T1000 (cell line): ENCODE measurements at regions not wholly inside any gene's neighbourhood (a gene's known extent, or its start where the extent isn't known, plus 50 kb on each side); places are given as distances from the start of the nearest gene placed in this dataset.
"Not testable (repeated sequence)": the region's sequence is repeated elsewhere in the genome, so short reads cannot be mapped to it uniquely, and the experiment has no call there.

Source experiments
- DNase-seq: peaks from one replicate; lab custom pipeline; 2025; ENCODE audit warnings: mixed read lengths; lab: John Stamatoyannopoulos, UW

DNA sequence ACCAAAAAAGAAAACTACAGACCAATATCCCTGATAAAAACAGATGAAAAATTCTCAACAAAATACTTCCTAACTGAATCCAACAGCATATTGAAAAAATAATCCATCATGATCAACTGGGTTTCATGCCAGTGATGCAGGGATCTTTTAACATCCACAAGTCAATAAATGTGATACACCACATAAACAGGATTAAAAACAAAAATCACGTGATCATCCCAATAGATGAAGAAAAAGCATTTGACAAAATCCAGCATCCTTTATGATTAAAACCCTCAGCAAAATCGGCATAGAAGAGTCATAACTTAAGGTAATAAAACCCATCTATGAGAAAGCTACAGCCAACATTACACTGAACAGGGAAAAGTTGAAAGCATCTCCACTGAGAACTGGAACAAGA is 107.5 kb downstream of the DCLK3 start:
- DNase-seq = no peak

DNA sequence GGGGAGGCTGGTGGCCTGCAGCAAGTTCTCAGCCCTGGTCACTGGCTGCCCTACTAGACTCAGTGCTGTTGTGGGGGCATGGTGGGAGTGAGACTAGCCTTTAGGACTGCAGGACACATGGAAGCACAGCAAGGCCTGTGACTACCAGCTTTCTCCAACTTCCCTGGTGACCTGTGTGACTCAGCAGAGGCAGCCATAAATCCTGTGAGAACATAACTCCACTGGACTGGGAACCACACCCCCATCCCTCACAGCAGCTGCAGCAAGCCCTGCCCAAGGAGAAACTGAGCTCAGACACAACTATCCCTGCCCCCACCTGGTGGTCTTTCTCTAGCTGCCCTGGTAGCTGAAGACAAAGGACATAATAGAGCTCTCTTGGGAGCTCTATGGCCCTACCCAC is 111.3 kb downstream of the DCLK3 start:
- DNase-seq = peak; percentile 8

DNA sequence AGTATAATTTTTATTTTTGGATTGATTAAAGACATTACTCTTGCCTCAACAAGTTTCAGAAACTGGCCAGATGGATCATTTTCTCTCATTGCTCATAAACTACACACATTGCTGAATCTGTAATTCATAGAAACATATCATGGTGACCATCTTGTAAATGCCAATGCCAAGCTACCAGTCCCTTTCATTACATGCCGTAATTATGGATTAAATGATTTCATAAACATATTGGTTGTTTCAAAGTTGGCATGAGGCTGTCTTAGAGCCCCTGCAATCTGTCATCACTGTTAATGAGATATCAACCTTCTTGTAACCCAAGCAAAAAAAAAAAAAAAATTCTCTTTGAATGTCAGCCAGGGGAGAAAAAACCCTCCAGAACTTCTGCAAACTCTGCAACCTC is 112.2 kb downstream of the DCLK3 start:
- no peak for DNase-seq

DNA sequence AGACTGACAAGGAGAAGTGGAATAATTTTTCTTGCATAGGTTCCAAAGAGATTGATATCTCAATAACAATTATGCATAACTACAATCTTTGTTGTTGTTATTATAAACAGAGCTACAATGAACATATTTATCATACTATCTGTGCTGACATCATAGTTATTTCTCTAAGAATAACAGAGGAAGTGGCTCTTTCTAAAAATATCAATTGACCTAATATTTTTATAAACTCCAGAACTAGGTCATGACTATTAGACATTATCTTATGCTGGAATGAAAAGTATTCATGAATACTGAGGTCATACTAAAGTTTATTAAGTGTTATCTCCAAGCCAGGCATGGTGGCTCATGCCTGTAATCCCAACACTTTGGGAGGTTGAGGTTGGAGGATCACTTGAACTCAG is 114.1 kb downstream of the DCLK3 start:
- no peak for DNase-seq

DNA sequence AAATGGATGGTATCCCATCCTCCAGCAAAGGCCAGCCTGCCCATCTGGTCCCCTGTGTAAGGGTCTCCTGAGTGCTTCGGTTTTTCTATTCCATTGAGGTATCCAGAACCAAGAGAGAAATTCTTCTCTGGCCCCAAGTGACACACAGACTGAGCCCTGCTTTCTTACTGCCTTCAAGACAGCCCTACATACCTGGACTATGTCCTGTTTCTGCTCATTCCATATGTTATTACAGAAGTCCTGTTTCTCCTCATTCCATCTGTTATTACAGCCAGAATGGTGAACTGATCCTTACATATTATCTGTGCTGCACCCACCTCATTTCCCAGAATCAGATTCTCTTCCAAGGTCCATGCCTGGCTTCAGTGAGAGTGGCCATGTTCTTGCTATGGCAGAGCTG is 115.2 kb downstream of the DCLK3 start:
- no peak for DNase-seq

DNA sequence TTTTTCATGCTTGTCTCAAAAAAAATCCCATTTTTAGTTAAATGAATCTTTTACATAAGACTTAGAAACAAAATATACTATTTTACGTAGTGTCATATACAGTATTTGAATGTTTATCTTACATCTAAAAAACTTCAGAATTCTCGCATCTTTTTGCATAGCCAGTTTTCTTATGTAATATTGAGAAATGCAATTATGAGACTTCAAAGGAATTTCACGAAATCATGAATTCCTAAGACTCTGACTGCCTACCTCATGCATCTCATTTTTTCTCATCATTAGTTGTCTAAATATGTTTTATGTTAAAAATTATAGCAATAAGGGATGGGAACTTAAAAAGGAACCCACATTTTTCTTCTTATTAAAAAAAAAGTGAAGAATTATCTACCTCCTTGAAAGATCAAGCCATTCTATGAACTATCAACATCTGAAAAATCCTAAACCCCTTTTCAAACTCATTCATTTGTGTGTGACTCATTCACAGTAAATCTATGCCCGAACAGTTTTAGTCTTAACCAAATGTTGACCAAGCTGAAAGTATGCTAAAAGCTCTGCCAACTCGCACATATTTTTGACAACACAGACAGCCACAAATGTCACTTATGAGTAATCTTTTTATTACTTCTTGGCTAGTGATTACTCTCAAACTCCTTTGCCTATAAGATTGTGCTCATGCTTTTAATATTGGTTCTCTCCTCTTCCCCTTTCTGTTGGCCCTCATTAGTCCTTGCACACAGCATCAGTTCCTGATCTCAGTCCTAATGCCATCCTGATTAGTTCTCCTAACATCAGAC is 115.9 kb downstream of the DCLK3 start:
- peak; percentile 25 for DNase-seq

DNA sequence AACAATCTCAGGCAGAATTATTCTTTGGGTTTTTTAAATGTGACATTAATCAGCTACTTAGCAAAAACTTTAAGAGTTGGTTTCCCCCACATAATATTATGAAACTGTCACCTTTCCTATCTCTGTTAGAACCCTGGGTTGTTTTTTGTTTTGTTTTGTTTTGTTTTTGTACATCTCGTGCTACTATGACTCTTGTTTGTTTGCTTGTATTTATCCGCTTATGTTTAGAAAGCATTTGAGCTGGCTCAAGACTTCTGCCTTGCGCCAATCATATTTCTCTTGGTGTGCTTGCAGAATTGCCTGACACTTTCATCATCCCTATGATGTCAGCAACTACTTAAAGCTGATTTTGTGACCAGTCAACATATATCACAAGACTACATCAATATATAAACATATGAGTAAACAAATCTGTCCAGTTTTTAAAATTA is 116.9 kb downstream of the DCLK3 start:
- DNase-seq = no peak

DNA sequence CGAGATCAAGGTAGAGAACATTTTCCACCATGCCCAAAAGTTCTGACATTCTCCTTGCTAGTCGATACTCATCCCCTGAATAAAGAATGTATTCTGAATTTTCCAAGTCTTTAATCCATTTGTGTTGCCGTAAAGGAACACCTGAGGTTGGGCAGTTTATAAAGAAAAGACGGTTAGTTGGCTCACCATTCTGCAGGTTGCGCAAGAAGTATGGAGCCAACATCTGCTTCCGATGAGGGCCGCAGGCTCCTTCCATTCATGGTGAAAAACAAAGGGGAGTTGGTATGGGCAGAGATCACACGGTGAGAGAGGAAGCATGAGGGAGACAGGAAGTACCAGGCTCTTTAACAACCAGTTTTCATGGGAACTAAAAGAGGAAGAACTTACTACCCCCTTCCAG is 121.2 kb downstream of the DCLK3 start:
- DNase-seq = no peak

DNA sequence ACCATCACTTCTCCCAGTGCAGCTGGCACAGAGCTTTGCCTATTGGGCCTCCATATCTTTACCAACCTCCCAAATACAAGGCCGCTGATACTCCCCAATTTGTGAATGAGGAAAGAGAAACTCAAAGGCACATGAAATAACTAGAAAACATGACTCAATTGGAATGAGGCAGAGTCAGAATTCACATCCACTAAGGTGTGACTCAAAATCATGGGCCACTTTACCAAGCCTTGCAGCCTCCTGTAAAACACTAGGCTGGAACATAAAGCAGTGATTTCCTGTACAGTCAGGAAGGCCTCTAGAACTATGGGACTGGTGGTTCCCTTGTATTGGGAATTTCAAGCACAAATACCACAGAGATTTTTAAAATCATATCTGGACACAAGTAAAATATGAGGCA is 128.6 kb downstream of the DCLK3 start:
- DNase-seq = no peak

DNA sequence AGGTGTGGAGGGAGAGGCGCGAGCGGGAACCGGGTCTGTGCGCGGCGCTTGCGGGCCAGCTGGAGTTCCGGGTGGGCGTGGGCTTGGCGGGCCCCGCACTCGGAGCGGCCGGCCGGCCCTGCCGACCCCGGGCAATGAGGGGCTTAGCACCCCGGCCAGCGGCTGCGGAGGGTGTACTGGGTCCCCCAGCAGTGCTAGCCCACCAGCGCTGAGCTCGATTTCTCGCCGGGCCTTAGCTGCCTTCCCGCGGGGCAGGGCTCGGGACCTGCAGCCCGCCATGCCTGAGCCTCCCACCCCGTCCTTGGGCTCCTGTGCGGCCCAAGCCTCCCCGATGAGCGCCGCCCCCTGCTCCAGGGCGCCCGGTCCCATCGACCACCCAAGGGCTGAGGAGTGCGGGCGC is 130.5 kb downstream of the DCLK3 start:
- DNase-seq = not testable (repeated sequence)

DNA sequence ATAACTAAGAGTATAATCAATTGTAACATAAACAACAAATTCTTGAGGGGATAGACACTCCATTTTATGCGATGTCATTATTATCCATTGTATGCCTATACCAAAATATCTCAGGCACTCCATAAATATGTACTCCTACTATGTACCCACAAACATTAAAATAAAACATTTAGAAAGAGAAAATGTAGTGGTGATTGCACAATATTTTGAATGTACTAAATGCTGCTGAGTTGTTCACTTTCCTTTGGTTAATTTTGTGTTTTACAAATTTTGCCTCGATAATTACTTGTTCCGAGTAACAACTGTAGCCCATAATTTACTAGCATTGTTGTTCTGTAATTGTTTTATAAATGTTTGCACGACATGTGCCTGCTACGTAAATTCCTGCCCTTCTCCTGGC is 131.3 kb downstream of the DCLK3 start:
- DNase-seq = no peak

DNA sequence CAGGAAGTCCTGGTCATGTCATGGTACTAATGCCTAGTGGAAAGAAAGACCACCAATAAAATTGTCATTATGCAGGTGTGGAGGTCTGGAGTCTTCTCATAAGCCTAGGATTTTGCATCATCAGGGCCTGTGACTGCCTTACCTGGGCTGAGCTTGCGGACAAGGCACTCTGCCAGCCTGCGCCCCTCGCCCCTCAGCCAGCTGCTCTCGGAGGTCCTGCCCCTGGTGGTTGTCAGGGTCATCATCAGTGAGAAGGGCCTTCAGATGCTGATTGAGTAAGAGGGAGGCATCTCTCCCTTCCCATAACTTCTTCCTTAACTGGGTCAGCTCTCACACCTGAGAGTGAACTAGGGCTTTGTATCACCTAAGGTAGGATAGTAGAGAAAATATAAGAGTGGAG is 132.8 kb downstream of the DCLK3 start:
- no peak for DNase-seq

DNA sequence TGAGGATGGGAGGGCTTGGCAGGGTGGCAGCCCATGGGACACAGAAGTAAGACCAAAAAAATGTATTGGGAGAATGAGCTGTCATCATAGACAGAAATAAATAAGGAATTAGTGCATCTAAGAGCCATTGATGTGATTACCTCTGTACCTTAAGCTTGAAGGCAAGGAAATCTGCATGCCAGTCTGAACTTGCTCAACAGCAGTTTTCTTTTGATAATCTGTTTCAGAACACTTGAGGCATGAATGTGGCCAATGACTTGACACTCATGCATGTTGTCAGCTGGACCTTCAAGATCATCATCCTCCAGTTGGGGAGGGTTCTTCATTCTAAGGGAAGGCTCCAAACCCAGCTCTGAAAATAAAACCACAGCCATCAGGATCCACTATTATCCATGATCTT is 148.5 kb downstream of the DCLK3 start:
- DNase-seq = no peak

DNA sequence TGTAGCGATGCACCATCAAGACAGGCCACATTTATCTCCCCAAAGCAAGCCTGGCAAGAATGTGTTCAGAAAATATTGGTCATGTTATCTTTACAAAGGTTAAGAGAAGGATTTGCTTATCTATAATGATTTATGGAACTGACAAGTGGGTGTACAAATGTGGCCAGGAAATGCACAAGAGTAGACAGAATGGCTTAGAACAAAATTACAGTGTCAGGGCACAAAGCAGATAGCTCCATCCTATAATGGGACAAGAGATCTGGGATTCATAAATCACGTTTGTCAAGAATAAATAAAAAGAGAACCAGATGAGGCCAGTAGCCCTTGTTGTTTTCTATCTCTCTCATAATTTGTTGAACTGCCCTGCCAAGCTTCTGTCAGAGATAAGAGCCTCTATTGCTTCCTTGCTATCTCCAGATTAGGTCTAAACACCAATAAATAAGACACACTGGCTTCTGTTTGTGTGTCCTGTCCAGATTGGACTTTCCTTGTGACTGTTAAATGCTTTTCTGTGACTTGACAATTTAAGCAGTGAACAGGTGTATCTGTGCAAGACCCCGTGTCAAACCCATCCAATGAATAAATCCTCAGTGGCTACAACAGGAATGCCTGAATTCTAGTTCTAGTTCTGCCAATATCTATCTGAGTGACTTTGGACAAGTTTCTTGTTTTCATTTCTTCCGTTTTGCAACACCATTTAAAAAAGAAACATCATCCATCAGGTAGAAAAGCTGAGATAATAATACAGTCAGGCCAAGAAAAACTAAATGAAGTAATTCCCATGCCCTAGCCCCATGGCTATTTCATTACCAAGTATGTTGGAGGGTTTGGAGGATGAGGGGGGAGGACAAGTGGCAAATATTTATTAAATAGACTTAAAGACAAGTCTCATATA is 157.2 kb downstream of the DCLK3 start:
- no peak for DNase-seq

DNA sequence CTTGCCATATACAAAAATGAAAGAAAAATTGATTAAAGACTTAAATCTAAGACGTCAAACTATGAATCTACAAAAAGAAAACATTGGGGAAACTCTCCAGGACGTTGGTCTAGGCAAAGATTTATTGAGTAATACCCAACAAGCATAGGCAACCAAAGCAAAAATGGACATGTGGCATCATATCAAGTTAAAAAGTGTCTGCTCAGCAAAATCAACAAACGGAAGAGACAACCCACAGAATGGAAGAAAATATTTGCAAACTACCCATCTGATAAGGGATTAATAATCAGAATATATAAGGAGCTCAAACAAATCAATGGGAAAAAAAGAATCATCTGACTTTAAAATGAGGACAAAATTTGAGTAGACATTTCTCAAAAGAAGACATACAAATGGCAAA is 160.9 kb downstream of the DCLK3 start:
- DNase-seq = no peak

DNA sequence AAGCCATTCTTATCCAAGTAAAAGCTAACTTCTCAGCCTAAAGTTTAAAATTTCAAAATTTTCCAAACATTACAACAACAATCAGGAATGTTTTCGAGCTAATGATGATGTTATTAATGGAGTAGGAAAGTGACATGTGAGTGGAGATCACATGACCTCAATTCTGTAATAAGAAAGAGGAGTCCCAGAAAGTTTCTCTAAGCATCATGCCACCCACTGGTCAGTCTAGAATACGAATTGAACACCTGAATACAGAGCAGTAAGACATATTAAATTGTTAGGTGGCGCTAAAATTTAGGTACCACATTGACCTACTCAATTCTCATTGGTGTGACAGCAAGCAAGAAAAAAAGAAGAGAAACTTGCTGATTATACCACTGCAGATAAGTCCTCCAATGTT is 163.9 kb downstream of the DCLK3 start:
- no peak for DNase-seq
